ENCODE measurements at regions not wholly inside any gene's neighbourhood (a gene's known extent, or its start where the extent isn't known, plus 50 kb on each side); places are given as distances from the start of the nearest gene placed in this dataset.
"Not testable (repeated sequence)": the region's sequence is repeated elsewhere in the genome, so short reads cannot be mapped to it uniquely, and the experiment has no call there.

DNA sequence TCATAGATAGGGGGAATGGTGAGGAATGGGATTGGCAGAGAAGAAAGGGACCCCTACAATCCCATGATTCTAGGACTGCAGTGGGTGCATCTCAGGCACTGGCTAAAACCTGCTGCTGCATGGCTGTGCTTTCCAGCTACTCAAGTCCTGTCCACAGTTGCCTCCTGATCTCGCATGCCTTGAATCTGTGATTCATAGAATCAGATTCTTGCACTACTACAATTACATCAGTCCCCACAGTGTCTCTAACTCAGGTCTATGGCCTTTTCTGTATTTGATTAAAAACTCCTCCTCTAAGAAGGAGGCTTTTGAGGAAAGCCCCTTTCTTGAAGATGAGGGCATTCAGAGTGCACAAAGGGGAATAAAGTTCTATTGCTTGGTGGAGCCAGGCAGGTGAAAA is 117.4 kb downstream of the LRATD1 start:
- DNase-seq (ENCODE audit: low read depth, low spot score): no peak
- no peak overlapping the region for H3K4me3 ChIP-seq (ENCODE audit: low read length)

DNA sequence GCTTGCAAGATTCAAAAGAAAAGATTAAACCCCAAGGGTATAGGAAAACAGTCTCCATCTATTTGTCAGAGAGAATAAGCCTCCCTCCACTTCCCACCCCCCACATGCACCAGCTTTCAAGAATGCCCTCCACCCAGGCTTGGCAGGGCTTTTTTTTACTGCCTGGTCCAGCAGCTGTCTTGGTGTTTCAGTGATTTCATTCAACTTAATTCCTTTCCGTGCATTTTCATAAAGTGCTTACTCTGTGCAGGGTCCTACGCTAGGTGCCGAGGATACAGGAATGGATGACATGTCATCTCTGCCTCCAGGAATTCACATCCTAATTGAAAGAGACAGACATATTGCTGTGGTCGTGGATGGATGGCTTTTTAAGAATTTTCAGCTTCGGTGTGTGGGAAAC is 117.9 kb downstream of the LRATD1 start:
- no peak overlapping the region for H3K4me3 ChIP-seq (ENCODE audit: low read length)
- DNase-seq (ENCODE audit: low read depth, low spot score): no peak

DNA sequence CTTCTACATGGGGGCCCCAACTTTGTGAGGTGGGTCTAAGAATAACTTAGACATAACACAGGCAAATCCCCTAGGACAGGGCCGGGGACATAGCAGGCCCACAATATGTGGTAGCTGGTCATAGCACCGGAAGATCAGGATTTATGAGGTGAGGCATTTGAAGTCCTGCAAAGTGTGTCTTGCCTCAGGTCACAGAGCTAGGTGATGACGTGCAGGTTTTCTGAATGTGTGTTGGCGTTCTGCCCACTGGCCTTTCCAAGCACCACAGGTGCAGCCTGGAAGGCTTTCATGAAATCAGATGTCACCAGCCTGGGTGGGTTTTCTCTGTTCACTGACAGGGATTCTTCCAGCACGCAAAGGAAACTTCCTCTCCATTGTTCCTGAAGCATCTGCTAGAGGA is 119.1 kb downstream of the LRATD1 start:
- DNase-seq (ENCODE audit: low read depth, low spot score): no peak
- no peak overlapping the region for H3K4me3 ChIP-seq (ENCODE audit: low read length)

DNA sequence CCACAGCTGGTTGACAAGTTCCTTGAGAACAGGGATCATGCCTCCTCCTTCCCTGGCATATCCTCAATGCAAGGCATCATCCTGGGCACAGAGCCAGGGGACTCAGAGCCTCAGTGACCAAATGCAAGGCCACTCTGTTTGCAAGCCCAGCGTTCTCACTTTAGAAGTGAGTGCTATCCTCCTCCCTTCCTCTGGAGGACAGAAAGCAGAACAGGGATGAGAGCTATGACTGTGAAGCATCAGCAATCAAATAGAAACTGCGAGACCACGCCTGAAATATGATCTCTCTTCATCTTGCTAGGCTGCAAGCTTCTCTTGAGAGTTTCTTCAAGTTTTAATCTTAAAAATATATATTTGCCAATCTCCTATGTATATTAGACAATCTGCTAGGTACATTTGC is 119.8 kb downstream of the LRATD1 start:
- H3K4me3 ChIP-seq (ENCODE audit: low read length): no peak overlapping the region
- DNase-seq (ENCODE audit: low read depth, low spot score): no peak

DNA sequence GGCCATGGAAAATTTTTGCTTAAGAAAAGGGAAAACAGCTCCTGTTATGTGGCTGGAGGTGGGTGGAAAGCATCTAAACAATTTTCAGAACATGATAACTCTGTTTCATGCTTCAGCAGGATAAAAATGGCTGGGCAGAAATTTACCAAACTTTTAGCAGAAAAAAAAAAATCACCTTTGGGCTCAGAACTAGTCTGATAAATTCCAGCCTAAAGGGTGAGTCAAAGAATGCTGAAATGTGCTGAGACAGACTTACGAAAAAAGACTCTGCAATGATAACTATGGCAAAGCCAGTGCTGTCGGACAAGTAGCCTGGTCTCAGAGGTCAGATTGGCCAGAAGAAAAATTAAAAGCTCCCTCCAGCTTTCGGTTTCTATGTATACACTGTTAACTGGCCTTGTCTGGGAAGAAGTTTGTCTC is 123.6 kb downstream of the LRATD1 start:
- no peak for DNase-seq (ENCODE audit: low read depth, low spot score)

DNA sequence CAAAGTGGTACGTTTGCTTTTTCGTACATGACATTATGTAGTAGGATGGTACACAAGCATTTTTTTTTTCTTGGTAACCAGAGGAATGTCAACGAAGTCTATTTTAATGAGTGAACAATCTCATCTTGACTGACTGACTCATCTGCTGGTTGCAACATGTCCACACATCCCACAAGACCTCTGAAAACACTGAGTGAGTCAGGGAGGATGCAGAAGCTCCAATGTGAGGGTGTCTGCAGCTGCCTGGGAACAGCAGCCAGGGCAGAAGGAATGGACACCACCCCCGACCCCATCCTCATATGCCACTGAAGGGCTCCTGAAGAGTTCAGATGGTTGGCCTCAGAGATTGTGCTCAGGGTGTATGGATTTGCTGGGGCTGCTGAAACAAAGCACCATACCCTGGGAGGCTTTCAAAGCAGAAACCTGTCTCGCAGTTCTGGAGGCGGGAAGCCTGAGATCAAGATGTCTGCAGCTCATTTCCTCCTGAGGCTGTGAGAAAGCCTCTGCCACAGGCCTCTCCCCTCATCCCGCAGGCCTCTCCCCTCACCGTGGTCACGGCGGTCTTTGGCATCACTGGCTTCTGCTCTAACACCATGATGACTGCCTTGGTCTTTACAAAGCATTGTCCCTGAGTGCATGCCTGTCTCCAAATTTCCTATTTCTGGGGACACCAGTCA is 124.6 kb downstream of the LRATD1 start:
- DNase-seq (ENCODE audit: low read depth, low spot score): no peak
- H3K4me3 ChIP-seq (ENCODE audit: low read length): no peak overlapping the region

More for the DNA sequence above, 123.6 kb downstream of the LRATD1 start:
- no peak overlapping the region for H3K4me3 ChIP-seq (ENCODE audit: low read length)

DNA sequence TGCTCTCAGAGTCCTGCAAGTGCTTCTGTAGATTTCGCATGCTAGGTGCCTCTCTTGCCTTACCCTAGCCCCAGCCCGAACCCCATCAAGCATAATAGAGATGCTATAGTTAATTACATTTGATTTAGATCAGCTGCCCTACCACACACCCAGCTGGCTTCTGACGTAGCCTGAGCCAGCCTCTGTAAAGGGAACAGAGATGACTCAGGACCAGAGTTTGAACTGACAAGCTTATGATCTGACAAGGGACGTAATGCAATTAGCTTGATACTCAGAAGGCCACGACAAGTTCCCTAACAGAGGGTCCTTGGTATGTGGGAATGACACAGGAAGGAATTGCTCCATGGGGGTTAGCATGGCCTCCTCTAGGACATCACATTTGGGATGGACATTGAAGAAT is 126.6 kb downstream of the LRATD1 start:
- no peak for DNase-seq (ENCODE audit: low read depth, low spot score)

DNA sequence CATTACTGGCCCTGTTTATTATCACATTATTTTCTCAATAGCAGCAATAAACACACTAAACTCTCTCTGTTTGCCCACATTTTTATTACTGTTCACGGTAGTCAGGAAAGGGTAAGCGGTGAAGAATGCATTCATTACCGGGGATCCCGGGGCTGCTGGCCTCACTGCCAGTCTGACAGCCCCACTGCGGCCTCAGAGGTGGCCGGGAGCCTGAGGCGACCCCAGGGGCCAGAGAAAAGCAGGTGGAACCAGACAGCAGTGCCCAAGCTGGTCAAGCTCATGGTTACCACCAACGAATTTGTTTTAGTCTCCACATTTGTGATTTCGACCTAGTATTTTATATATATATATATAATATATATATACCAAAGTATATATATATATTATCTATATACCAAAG is 127.7 kb downstream of the LRATD1 start:
- DNase-seq (ENCODE audit: low read depth, low spot score): no peak
- no peak overlapping the region for H3K4me3 ChIP-seq (ENCODE audit: low read length)

More for the DNA sequence above, 126.6 kb downstream of the LRATD1 start:
- no peak overlapping the region for H3K4me3 ChIP-seq (ENCODE audit: low read length)

DNA sequence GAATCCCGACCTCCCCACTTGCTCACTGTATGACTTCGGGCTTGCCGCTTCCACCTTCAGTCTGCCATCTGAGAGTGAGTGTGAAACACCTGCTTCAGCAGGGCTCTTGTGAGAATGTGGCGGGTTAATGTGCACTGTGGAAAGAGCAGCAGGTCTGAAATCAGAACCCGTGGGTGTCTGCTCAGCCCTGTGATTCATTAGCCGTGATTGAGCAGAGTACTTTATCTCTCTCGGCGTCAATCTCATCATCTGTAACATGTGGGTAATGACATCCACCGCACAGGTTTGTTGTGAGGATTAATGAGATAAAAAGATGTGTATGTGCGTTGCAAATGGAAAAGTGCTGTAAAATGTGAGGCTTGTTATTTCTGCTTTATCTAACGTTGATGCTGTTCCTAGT is 128.6 kb downstream of the LRATD1 start:
- DNase-seq (ENCODE audit: low read depth, low spot score): no peak
- no peak overlapping the region for H3K4me3 ChIP-seq (ENCODE audit: low read length)

DNA sequence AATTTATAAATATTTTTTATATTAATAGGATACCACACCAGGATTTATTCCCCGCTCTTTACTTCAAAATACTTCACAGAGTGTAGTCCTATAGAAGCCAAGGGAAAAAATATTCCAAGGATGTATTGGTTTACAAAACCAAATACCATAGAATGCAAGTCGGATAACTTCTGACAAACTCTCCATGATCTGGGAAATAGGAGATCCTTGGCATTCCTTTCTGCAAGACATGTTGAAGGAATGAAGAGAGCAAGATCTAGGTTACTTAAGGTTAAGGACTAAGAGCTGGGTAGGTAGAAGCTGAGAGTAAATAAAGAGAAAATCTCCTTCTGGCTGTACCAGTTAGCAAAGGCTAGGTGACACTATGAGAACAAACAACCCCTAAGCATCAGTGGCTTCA is 141.2 kb downstream of the LRATD1 start:
- no peak for DNase-seq (ENCODE audit: low read depth, low spot score)
- no peak overlapping the region for H3K4me3 ChIP-seq (ENCODE audit: low read length)

DNA sequence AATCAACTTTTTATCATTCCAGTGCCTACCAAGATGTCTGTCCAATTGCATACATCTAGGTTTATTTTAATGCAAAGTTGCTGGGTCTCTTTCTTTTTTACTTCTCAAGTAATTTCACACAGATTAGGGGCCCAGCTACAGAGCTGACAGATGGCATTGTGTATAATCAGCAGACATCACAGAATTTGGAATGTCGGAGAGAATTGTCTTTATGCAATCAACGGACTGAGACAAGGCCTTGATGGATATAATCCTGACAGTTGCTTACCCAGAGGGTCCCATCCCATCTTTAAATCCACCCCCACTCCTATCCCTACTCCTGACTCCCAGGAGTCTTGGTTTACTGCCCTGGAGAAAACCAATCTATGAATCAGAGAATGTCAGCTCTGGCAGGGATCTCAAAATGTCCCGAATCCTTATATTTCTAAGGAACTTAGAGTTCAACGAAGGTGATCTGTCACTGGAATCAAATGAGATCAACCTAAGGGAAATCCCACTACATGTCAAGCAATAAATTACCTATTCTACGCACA is 142.0 kb downstream of the LRATD1 start:
- DNase-seq (ENCODE audit: low read depth, low spot score): no peak
- H3K4me3 ChIP-seq (ENCODE audit: low read length): no peak overlapping the region

DNA sequence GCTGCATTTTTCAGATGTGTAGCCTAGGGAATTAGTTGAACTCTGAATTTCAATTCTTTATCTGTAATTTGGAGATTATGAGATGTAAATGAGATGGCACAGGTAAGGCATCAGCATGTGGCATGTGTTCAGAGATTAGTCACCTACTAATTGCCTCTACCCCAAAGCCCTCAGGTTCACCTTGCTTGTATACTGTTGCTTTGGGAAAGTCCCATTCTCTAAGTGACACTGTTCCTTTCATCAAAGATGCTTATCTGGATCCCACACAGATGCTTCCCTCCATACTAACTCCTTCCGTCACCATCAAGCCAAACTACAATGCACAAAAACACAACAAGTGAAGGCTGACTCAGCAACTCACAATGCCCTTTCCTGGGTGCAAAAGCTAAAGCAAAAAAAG is 143.7 kb downstream of the LRATD1 start:
- DNase-seq (ENCODE audit: low read depth, low spot score): no peak
- H3K4me3 ChIP-seq (ENCODE audit: low read length): no peak overlapping the region

DNA sequence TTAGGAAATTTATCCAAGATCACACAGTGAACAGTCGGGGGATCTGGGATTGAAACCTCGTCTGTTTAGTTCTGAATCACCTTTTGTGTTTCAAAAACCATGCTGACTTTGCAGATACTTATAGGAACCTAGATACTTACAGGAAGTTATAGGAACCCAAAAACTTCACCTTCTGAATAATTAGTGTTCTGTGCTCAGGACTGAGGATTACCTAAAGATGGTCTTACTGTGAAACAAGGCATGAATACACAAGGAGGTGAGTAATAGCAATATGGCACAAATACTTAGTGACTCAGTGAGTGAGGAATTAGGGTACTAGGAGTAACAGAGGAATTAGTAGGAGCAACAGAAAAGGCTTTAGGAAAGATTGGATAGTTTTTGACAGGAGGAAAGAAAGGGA is 145.5 kb downstream of the LRATD1 start:
- DNase-seq (ENCODE audit: low read depth, low spot score): no peak

DNA sequence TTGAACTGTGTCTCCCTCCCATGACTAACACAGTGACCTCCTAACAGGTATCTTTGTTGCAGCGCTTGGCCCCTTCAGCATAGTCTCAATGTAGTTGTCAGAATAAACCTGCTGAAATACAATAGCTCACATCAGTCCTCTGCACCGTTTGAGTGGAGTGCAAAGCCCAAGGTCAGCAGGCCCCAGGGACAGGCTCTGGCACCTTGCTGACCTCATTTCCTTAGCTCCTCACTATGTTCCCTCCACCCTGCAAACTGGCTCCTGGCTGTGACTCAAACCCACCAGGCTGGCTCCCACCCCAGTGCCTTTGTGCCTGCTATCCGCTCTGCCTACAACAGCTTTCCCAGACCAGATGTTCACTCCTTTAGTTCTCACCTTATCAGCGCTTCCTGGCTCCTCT is 146.7 kb downstream of the LRATD1 start:
- no peak overlapping the region for H3K4me3 ChIP-seq (ENCODE audit: low read length)
- no peak for DNase-seq (ENCODE audit: low read depth, low spot score)

More for the DNA sequence above, 145.5 kb downstream of the LRATD1 start:
- H3K4me3 ChIP-seq (ENCODE audit: low read length): no peak overlapping the region

DNA sequence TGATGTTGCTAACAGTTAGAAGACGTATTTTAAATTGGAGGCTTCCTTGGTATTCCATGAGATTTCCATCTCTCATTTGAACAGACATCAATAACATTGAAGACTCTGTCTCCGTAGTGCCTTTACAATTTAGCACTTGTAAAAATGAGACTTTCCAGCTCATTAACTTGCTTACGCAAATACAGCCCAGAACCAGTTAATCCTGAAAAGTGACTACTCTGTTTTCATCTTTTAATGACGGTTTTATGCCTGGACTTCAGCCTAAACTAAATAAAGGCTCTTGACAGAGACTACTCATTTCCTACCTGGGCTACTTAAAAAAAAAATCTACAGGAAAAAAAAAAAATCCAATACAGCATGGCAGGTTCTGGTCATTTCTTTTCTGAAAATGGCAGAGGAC is 148.6 kb downstream of the LRATD1 start:
- DNase-seq (ENCODE audit: low read depth, low spot score): no peak
- no peak overlapping the region for H3K4me3 ChIP-seq (ENCODE audit: low read length)

DNA sequence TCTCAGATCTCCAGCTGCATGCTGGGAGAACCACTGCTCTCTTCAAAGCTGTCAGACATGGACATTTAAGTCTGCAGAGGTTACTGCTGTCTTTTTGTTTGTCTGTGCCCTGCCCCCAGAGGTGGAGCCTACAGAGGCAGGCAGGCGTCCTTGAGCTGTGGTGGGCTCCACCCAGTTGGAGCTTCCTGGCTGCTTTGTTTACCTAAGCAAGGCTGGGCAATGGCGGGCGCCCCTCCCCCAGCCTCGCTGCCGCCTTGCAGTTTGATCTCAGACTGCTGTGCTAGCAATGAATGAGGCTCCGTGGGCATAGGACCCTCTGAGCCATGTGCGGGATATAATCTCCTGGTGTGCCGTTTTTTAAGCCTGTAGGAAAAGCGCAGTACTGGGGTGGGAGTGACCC is 156.3 kb downstream of the LRATD1 start:
- not testable (repeated sequence) for DNase-seq (ENCODE audit: low read depth, low spot score); H3K4me3 ChIP-seq (ENCODE audit: low read length)

DNA sequence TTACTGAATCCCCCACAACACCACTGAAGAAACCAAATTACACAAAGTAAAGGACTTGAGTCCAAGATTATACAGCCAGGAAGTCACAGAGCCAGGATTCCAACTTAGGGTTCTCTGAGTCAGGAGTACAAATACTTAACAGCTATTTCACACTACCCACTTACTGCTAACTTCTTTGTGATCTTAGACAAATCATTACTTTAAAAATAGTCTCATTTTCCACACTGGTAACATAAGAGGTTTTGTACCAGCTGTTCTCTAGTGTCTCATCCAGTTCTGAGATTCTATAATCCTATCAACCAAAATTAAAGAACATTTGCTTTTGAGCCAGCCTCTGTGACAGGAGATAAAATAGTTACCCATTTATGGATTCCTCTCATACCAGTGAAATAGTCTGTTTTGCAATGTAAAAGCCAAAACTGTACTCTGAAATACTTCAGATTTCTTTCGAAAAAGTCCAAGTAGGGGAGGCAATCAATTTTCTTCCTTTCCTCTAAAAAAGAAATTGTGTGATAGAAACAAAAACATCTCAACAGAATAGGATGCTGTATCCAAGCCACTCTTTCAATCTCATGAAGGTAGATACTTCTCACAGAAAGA is 157.6 kb downstream of the LRATD1 start:
- no peak overlapping the region for H3K4me3 ChIP-seq (ENCODE audit: low read length)
- DNase-seq (ENCODE audit: low read depth, low spot score): no peak

DNA sequence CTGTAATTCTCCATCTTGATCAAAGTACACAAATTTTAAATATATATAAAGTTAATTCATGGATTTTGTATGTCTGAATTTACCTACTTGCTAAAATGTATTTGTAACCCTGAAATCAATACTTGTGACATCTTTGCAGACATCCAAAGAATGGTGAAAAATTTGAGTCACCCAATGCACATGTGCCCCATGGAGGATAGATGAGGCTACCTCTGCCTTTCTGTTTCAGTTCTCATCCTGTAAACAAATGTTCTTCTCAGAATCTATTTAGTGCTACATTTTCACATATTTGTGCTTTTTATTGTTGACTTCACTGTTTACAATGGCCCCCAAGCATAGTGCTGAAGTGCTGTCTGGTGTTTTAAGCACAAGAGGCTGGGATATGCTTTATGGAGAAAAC is 171.5 kb downstream of the LRATD1 start:
- no peak for DNase-seq (ENCODE audit: low read depth, low spot score)
- H3K4me3 ChIP-seq (ENCODE audit: low read length): no peak overlapping the region

DNA sequence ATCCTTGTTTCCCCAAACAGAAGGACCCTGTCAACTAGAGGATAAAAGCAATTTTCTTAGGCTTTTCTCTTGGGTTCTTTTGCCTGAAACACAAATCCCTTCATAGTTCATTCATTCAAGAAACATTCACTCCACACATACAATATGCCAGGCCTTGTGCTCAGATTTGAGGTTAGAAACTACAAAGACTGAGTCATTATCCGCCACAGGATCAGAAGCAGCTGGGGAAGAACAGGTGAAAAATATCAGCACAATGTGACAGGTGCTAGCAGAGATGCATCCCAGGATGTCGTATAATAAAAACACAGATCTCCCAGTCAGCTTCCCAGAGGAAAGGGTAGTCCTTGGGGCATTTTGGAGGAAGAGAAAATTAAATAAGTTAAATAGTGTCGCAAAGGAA is 172.4 kb downstream of the LRATD1 start:
- H3K4me3 ChIP-seq (ENCODE audit: low read length): no peak overlapping the region
- no peak for DNase-seq (ENCODE audit: low read depth, low spot score)

DNA sequence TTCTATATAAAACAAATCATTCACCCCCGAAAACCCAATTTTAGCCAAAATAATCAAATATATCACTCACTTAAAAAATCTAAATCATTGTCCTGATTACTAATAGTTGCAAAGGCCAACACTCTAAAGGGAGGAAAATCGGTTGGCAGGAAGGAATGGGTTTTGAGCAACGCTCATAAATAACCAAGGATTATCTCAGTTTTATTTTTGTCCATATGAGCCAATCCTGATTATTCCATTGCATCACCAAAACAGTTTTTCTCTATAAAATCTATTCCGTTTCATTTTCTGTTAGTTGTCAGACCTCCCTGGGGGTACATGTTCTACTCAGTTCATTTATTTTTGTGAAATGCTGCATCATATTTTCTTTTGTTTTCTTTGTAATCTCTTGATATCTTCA is 174.1 kb downstream of the LRATD1 start:
- DNase-seq (ENCODE audit: low read depth, low spot score): no peak
- no peak overlapping the region for H3K4me3 ChIP-seq (ENCODE audit: low read length)

DNA sequence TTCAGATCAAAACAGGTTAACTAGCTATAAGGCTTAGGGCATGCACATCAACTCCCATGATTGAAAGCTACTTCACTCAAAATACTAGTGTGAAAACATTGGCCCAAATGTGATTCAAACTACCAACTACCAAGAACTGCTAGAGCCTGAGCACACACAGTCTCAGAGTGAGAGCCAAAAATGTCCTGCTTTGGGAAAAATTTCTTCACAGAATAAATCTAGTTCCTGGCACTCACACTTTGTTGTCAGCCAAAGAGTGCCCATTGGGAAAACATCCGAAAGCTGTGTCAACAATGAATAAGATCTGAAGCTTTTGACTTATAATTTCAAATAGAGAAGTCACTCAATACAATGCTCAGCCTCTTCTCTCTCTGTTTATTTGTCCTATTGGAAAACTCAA is 182.7 kb downstream of the LRATD1 start:
- DNase-seq (ENCODE audit: low read depth, low spot score): no peak
- no peak overlapping the region for H3K4me3 ChIP-seq (ENCODE audit: low read length)
